WTC11 (cell line): ENCODE measurements at regions not wholly inside any gene's neighbourhood (a gene's known extent, or its start where the extent isn't known, plus 50 kb on each side); places are given as distances from the start of the nearest gene placed in this dataset.
A peak's percentile ranks its signal among the peaks of the same experiment; 100 is the strongest.

ENCODE experiments used
- ATAC-seq: fragments of 200-7000 bp; cut with Tn5 transposase; 2 replicates; pipeline ENCODE4 v1.10.0; 2021; ENCODE audit warnings: mild to moderate bottlenecking, moderate library complexity
- CTCF ChIA-PET: fragments of 300-600 bp; sonication (Branson Sonifier 250); formaldehyde crosslinking; loops from one replicate; lab custom pipeline; 2021; ENCODE audit warnings: antibody characterized with exemption; lab: Charles Lee
- POLR2A ChIA-PET: fragments of 350-600 bp; sonication (Branson Sonifier 250); formaldehyde crosslinking; loops from one replicate; lab custom pipeline; 2021; ENCODE audit warnings: antibody characterized with exemption; lab: Charles Lee
- DNase-seq: peaks from one replicate; pipeline ENCODE4 v3.0.0; 2021; ENCODE audit warnings: low spot score
- H3K27ac Mint-ChIP-seq: 2 replicates; pipeline ENCODE4 v1.8.0; 2021; ENCODE audit warnings: mixed read lengths
- H3K27me3 Mint-ChIP-seq: 2 replicates; pipeline ENCODE4 v1.8.0; 2021; ENCODE audit warnings: low read depth, mild to moderate bottlenecking, moderate library complexity, mixed read lengths
- H3K36me3 Mint-ChIP-seq: 2 replicates; pipeline ENCODE4 v1.8.0; 2021; ENCODE audit warnings: mixed read lengths
- H3K4me1 Mint-ChIP-seq: 2 replicates; pipeline ENCODE4 v1.8.0; 2022; ENCODE audit warnings: mixed read lengths
- H3K4me3 Mint-ChIP-seq: 2 replicates; pipeline ENCODE4 v1.8.0; 2021; ENCODE audit warnings: mild to moderate bottlenecking, moderate library complexity, mixed read lengths
- H3K9me3 Mint-ChIP-seq: 2 replicates; pipeline ENCODE4 v1.8.0; 2021; ENCODE audit warnings: mixed read lengths
- CBFB ChIP-seq: sonication (generic); formaldehyde crosslinking; IDR thresholded peaks from 2 replicates; pipeline ENCODE4 v1.8.1; 2022; ENCODE audit warnings: mild to moderate bottlenecking, low read depth, missing genetic modification reagents
- FOXJ3 ChIP-seq: sonication (generic); formaldehyde crosslinking; IDR thresholded peaks from 2 replicates; pipeline ENCODE4 v1.9.0; 2021; ENCODE audit warnings: missing genetic modification reagents, mild to moderate bottlenecking, borderline replicate concordance
- HMGXB4 ChIP-seq: sonication (generic); formaldehyde crosslinking; IDR thresholded peaks from 2 replicates; pipeline ENCODE4 v1.8.1; 2023; ENCODE audit warnings: mild to moderate bottlenecking, moderate library complexity, missing genetic modification reagents
- NFATC4 ChIP-seq: fragments of 250-450 bp; sonication (Bioruptor Pico); IDR thresholded peaks from 2 replicates; pipeline ENCODE4 v1.9.0; 2021; ENCODE audit warnings: mild to moderate bottlenecking
- PRRX2 ChIP-seq: fragments of 250-450 bp; sonication (Bioruptor Pico); IDR thresholded peaks from 2 replicates; pipeline ENCODE4 v1.8.0; 2021; ENCODE audit warnings: mild to moderate bottlenecking
- RORB ChIP-seq: fragments of 250-450 bp; sonication (Bioruptor Pico); IDR thresholded peaks from 2 replicates; pipeline ENCODE4 v1.9.0; 2021; ENCODE audit warnings: mild to moderate bottlenecking
- SP1 ChIP-seq: sonication (generic); formaldehyde crosslinking; conservative IDR thresholded peaks from 2 replicates; pipeline ENCODE4 v1.8.1; 2022; ENCODE audit warnings: missing genetic modification reagents
- TCF7 ChIP-seq: sonication (generic); formaldehyde crosslinking; IDR thresholded peaks from 2 replicates; pipeline ENCODE4 v1.8.0; 2022; ENCODE audit warnings: mild to moderate bottlenecking, low read depth, missing genetic modification reagents, moderate library complexity
- TP53 ChIP-seq: sonication (generic); formaldehyde crosslinking; IDR thresholded peaks from 2 replicates; pipeline ENCODE4 v1.8.1; 2023; ENCODE audit warnings: mild to moderate bottlenecking, missing genetic modification reagents
- ZNF232 ChIP-seq: sonication (generic); formaldehyde crosslinking; IDR thresholded peaks from 2 replicates; pipeline ENCODE4 v1.8.0; 2022; ENCODE audit warnings: mild to moderate bottlenecking, missing genetic modification reagents
- ZNF425 ChIP-seq: fragments of 250-450 bp; sonication (Bioruptor Pico); conservative IDR thresholded peaks from 2 replicates; pipeline ENCODE4 v1.9.0; 2021; ENCODE audit warnings: mild to moderate bottlenecking
- TF ChIP-seq, protein P1 (sequence below): sonication (generic); formaldehyde crosslinking; IDR thresholded peaks from 2 replicates; pipeline ENCODE4 v1.8.0; 2022; ENCODE audit warnings: mild to moderate bottlenecking, missing genetic modification reagents
- TF ChIP-seq, protein P2 (sequence below): fragments of 250-450 bp; sonication (Bioruptor Pico); IDR thresholded peaks from 2 replicates; pipeline ENCODE4 v1.9.0; 2021; ENCODE audit warnings: moderate library complexity, mild to moderate bottlenecking, inconsistent platforms, borderline replicate concordance

- TF ChIP-seq SP1 (CRISPR knock-in tag) (no peak), ZNF425 (CRISPR knock-in tag) (no peak)
- TF ChIP-seq, all 79 proteins: peak for 0
Measured at GRCh38 chr2:79452651-79453050, 60.2 kb upstream of the CTNNA2 start (continued).

DNA sequence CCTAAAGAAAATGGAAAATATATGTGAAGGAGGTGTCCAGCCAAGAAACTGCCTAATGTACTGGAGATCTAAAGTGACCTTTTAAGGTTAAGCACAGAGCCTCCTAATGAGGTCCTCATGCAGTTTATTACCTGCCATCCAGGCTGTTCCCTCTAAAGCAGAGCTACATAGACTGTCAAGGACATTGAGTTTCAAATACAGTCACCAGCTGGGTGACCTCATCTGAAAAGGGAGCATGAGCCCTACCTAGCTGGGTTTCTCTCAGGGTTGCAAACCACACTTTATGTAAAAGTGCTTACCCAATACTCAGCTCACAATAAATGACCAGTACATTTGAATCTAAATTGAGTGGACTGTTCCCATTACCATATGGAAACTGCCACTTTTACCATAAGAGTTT is 65.4 kb upstream of the CTNNA2 start:
- Mint-ChIP-seq H3K27me3 (no peaks in the 10 kb centered on the region), H3K9me3 (peaks cover 16% of the 10 kb centered on the region), H3K4me1 (peaks cover 43% of the 10 kb centered on the region), H3K4me3 (no peak overlapping the region), H3K27ac (peak overlapping the region; percentile 17; the same call in 1 of the 2 replicates), H3K36me3 (peaks cover 3% of the 10 kb centered on the region)
- CTCF ChIA-PET = interaction anchor here (0.7 kb wide), 1 partner anchor 14 kb away, joined by 3 read pairs; no protein-coding TSS in a partner anchor
- no peak for TF ChIP-seq NFATC4 (CRISPR knock-in tag)
- TF ChIP-seq ZNF232 (CRISPR knock-in tag) = no peak
- no peak for TF ChIP-seq TP53
- DNase-seq = no peak
- ATAC-seq = peak; percentile 61
- POLR2A ChIA-PET = no interaction called here

GRCh38 chr2:79446313-79446712 is 66.5 kb upstream of the CTNNA2 start:
- POLR2A ChIA-PET = no interaction called here
- Mint-ChIP-seq H3K36me3 (peaks cover 3% of the 10 kb centered on the region), H3K4me3 (no peak overlapping the region), H3K27ac (no peak overlapping the region), H3K9me3 (peaks cover 18% of the 10 kb centered on the region), H3K27me3 (no peaks in the 10 kb centered on the region), H3K4me1 (peaks cover 43% of the 10 kb centered on the region)
- CTCF ChIA-PET = no interaction called here
- DNase-seq (no peak), ATAC-seq (no peak)
- TF ChIP-seq RORB (no peak), ZNF425 (CRISPR knock-in tag) (no peak), HMGXB4 (CRISPR knock-in tag) (no peak), TCF7 (CRISPR knock-in tag) (no peak), CBFB (CRISPR knock-in tag) (no peak), PRRX2 (no peak), FOXJ3 (no peak)
- TF ChIP-seq, protein P1, sequence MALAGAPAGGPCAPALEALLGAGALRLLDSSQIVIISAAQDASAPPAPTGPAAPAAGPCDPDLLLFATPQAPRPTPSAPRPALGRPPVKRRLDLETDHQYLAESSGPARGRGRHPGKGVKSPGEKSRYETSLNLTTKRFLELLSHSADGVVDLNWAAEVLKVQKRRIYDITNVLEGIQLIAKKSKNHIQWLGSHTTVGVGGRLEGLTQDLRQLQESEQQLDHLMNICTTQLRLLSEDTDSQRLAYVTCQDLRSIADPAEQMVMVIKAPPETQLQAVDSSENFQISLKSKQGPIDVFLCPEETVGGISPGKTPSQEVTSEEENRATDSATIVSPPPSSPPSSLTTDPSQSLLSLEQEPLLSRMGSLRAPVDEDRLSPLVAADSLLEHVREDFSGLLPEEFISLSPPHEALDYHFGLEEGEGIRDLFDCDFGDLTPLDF (CRISPR knock-in tag) = no peak
- TF ChIP-seq, protein P2, sequence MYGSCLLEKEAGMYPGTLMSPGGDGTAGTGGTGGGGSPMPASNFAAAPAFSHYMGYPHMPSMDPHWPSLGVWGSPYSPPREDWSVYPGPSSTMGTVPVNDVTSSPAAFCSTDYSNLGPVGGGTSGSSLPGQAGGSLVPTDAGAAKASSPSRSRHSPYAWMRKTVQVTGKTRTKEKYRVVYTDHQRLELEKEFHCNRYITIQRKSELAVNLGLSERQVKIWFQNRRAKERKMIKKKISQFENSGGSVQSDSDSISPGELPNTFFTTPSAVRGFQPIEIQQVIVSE (CRISPR knock-in tag) = no peak
